ENCODE measurements at regions not wholly inside any gene's neighbourhood (a gene's known extent, or its start where the extent isn't known, plus 50 kb on each side); places are given as distances from the start of the nearest gene placed in this dataset.
"Not testable (repeated sequence)": the region's sequence is repeated elsewhere in the genome, so short reads cannot be mapped to it uniquely, and the experiment has no call there.

DNA sequence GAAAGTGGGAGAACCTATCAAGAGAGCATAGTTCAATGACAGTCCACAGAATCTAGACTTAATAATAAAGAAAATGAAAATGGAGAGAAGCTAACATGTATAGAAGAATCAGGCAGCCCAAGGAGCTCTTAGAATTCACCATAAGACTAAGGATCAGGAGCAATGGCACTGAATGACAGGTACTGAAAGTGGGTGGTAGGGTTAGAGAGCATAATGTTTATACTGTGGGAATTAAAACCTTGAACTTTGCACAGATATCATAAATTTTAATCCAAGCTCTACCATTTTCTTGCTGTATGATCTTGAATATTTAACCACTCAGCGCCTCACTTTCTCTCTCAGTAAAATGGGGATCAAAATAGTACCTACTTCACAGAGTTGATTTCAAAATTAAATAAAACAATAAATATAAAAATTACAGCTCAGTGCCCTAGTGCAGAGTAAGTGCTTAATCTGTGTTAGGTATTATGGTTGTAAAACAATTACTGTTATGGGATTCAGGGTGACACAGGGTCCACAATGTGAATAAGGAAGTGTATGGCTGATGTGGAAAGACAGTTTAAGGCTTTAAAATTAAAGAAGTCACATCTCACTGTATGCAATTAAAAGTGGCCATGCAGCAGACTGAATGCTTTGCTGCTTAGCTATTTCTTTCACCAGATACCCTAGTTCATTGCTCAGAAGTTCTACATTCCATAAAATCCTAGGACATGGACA is 319.8 kb downstream of the HINT1 start:
- DNase-seq (ENCODE audit: low spot score) (no peak), ATAC-seq (no peak)

DNA sequence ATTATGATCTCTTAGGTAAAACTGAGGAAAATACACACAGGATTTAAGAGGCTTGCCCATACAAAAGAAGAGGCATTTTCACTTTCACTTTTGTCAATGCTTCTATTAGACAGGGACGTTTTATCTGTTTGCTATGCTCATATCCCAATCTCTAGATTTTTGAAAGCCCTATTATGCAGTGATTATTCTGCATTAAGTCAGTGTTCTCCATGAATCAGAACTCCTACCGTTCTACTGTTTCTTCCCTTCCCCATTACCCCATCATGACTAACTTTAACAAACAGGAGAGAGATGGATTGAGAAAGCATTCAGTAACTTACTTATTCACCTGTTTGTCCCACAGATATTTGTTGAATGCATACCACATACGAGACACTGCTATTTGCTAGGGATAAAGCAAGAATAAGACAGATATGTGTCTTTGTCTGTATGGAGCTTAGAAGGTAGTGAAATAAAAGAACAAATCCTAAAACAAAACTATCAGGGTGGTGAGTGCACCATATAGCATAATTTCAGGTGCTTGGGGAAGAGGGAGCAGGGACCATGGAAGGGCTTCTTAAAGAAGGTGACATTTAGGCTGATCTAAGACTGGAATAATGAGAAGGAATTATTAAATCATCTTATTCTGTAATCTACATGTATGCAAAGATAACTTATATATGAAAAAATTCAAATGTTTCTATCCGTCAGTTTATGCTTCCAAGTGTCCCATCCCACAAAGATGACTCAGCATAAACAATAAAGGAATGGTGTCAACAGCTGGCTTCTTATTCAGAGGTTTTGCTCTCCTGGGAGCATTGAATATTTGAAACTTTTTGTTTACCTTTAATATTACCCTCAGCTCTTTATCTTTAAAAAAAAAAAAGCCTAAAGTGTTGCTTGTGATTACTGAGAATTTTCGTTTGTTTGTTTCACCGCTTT is 328.1 kb downstream of the HINT1 start:
- peak; percentile 80 for ATAC-seq
- DNase-seq (ENCODE audit: low spot score): no peak

GRCh38 chr5:130817598-130818384 is 347.3 kb downstream of the HINT1 start:
- ATAC-seq; DNase-seq (ENCODE audit: low spot score): not testable (repeated sequence)

DNA sequence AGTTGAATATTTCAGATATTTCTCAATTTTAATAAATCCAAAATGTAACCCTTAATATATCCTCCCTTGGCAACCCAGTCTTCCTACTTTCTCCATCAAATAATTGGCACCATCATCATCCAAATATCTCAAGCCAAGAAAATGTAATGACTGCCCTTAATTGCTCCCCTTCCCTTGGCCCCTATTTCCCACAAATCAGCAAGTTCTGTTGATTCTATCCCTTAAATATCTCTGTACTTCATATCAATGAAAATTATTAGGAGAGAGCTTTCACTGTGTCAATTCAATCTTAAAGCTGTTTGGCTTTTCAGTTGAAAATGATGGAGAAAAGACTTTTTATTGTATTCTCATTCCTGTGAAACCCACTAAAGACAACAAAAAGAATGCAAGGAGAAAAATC is 349.8 kb downstream of the HINT1 start:
- ATAC-seq: no peak
- DNase-seq (ENCODE audit: low spot score): no peak

GRCh38 chr5:130808691-130809090 is 356.4 kb downstream of the HINT1 start:
- ATAC-seq (no peak), DNase-seq (ENCODE audit: low spot score) (no peak)

- DNase-seq (ENCODE audit: low spot score) (no peak), ATAC-seq (no peak)
Measured at GRCh38 chr5:130805648-130806047, 359.4 kb downstream of the HINT1 start.

DNA sequence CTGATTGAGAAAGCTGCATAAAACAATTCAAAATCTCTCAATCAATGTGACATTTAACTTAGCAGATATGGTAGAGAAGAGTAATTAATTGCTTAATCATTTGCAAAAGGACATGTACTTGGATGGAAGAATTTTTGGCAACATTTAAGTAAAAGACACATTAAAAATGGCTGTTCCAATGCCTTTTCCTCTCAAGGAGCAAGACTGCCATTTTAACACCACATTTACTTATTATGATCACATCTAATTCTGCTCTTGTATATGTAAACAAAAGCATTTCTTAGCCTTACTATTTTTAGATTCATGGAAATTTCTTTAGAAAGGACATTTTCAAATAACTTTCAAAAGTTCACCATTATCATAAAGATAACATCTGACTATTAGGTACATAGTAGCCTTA is 360.0 kb downstream of the HINT1 start:
- DNase-seq (ENCODE audit: low spot score): no peak
- no peak for ATAC-seq

- DNase-seq (ENCODE audit: low spot score) (no peak), ATAC-seq (no peak)
Measured at GRCh38 chr5:130801963-130802362, 363.1 kb downstream of the HINT1 start.

DNA sequence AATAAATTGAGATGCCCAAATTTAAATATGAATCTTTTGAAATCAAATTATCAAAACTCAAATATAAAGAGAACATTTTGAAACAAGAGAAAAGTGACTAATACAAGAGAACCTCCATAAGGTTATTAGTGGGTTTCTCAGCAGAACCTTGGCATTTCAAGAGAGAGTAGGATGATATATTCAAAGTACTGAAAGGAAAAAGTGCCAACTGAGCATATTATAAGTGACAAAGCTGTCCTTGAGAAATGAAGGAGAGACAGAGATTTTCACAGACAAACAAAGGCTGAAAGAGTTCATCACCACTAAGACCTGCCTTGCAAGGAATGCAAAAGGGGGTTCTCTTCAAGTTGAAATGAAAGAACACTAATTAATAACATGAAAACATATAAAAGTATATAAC is 366.0 kb downstream of the HINT1 start:
- DNase-seq (ENCODE audit: low spot score) (no peak), ATAC-seq (no peak)

DNA sequence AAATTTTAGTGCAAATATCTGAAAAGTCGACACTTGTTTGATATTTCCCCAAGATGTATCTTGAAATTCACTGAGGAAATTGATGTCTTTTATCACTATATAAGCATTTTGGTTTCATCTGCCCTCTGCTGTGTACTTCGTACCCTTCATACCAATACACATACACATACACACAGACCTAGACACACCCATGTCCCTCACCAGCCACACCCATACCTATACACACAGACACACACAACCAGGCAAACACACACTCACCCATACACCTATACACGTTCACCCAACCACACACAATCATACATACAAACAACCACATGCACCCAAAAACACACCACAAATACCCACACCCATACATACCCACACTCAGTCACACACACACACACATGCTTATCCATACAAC is 367.8 kb downstream of the HINT1 start:
- DNase-seq (ENCODE audit: low spot score): no peak

DNA sequence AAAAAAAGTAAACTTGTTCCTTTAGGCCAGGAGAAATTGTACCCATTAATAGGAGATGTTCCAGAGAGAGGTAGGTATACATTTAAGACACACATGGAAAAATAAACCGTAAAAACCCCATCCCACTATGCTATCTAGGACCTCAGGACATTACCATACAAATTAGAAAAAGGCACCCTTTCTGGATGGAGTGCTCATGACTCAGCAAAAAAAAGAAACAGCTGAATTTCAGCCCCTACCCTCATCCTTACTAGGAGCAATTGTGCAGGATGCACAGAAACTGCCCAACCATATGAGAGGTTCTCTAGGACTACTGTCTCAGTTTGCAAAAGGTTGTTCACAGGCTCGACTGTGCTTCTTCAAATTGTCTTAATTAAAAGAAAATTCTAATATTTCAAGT is 368.2 kb downstream of the HINT1 start:
- ATAC-seq (no peak), DNase-seq (ENCODE audit: low spot score) (no peak)

More for the DNA sequence above, 367.8 kb downstream of the HINT1 start:
- no peak for ATAC-seq

GRCh38 chr5:130796032-130796431 is 369.0 kb downstream of the HINT1 start:
- ATAC-seq: no peak
- no peak for DNase-seq (ENCODE audit: low spot score)

GRCh38 chr5:130795037-130795436 is 370.0 kb downstream of the HINT1 start:
- DNase-seq (ENCODE audit: low spot score): no peak
- ATAC-seq: no peak

DNA sequence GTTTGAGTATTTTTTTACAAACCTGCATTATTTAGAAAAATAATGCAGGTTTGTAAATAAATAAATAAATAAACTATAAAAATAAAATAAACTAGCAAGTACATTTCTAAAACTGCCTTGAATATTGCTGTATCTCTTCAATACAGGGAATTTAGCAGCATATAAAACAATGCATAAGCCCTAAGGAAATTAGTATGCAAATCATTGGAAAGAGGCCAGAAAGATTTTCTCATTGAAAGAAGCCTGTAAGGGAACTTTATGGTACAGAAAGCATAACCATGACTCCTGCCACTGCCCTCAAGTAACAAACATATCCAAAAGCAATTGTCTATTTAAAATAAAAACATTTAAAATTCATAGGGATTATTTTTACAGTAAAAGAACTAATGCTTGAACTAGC is 387.3 kb downstream of the HINT1 start:
- ATAC-seq (no peak), DNase-seq (ENCODE audit: low spot score) (no peak)

DNA sequence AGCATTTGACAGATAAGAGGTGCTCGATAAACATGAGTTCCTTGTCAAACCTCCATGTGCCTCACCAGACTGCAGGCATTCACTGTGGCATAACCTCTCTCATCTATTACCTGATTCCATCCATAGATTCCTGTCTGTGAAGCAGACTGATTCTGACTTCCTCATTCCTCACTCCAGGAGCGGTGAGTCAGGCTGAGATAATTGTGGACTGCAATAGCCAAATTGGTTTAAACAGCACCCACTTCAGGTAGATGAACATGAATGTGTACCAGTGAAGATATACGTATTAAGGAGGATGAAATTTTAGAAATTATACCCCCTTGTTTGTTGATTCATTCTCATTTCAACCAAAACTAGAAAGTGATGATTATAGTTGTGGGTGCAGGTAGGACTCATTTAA is 391.2 kb downstream of the HINT1 start:
- DNase-seq (ENCODE audit: low spot score) (no peak), ATAC-seq (no peak)

- ATAC-seq (no peak), DNase-seq (ENCODE audit: low spot score) (no peak)
Measured at GRCh38 chr5:130762031-130762430, 403.0 kb downstream of the HINT1 start.

- ATAC-seq (no peak), DNase-seq (ENCODE audit: low spot score) (no peak)
Measured at GRCh38 chr5:130759061-130759460, 406.0 kb downstream of the HINT1 start.

- ATAC-seq: no peak
- no peak for DNase-seq (ENCODE audit: low spot score)
Measured at GRCh38 chr5:130747556-130747955, 417.5 kb downstream of the HINT1 start.

- ATAC-seq; DNase-seq (ENCODE audit: low spot score): not testable (repeated sequence)
Measured at GRCh38 chr5:130746641-130747040, 418.4 kb downstream of the HINT1 start.

DNA sequence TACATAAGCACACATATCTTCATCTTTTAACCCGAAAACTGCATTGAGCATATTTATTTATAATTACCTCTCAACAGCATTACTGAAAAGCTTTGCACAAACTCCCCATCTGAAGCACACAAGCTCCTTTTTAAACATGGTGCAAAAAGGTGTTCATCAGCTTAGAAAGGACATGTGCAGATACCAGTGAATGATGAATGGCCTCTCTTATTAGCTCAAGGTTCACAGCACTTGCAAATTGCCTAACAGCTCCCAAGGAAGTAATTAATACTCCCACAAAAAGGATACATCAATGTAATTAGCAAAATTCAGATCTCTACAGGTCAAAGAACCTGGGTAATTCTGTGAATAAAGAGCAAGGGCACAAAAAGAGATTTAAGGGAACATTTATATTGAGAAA is 422.0 kb downstream of the HINT1 start:
- DNase-seq (ENCODE audit: low spot score) (no peak), ATAC-seq (no peak)

DNA sequence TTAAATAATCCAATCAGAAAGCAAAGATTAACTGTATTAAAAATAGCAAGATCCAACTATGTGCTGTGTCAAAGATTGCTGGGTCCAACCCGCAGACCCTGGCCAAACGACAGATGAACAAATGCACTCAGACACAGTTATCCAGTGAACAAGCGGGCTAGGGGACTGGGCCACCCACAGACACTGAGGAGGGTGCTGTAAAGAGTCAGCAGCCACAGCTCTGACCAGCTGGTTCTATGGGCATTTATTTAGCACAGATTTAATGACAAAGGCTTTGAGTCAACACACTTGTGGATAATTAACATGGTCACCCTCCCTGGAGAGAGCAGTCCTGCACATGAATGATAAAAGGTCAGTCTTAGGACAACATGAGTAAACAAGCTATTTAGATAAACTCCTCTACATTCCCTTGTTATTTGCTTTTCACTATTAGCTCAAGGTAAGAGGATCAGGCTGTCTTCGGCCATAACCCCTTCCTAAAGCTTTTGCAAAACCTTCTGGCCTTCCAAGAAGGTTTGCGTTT is 424.9 kb downstream of the HINT1 start:
- ATAC-seq (no peak), DNase-seq (ENCODE audit: low spot score) (no peak)

Data from left lobe of liver (tissue), 2 donors.